Uterus (tissue), 3 donors: ENCODE measurements at regions not wholly inside any gene's neighbourhood (a gene's known extent, or its start where the extent isn't known, plus 50 kb on each side); places are given as distances from the start of the nearest gene placed in this dataset.
"Not testable (repeated sequence)": the region's sequence is repeated elsewhere in the genome, so short reads cannot be mapped to it uniquely, and the experiment has no call there.

ENCODE experiments used
- DNase-seq, 2 donors: peaks; one replicate each; pipeline ENCODE4 v3.0.0-alpha.2; 2019 to 2020
- H3K27ac ChIP-seq, 2 donors: fragments of 200-600 bp; sonication (generic); 1 replicate in 1 of 2; 2 replicates in 1 of 2; pipeline ENCODE4 v1.5.1; 2016 to 2018
- H3K27me3 ChIP-seq, 2 donors: fragments of 200-600 bp; sonication (generic); one replicate each; pipeline ENCODE4 v1.5.1; 2018 to 2019; ENCODE audit warnings: control low read depth in 1 of 2
- H3K36me3 ChIP-seq, 2 donors: fragments of 200-600 bp; sonication (generic); one replicate each; pipeline ENCODE4 v1.5.1; 2019; ENCODE audit warnings: control low read depth in 1 of 2
- H3K4me1 ChIP-seq, 2 donors: fragments of 200-600 bp; sonication (generic); one replicate each; pipeline ENCODE4 v1.5.1; 2018 to 2019; ENCODE audit warnings: control low read depth in 1 of 2
- H3K4me3 ChIP-seq, 2 donors: fragments of 200-600 bp; sonication (generic); 1 replicate in 1 of 2; 2 replicates in 1 of 2; pipeline ENCODE4 v1.5.1; 2018 to 2019; ENCODE audit warnings: mild to moderate bottlenecking in 1 of 2
- H3K9me3 ChIP-seq, 2 donors: fragments of 200-600 bp; sonication (generic); one replicate each; pipeline ENCODE4 v1.5.1; 2019; ENCODE audit warnings: control low read depth in 1 of 2
- POLR2A ChIP-seq, 2 donors: fragments of 450-650 bp; IDR thresholded peaks; one replicate each; pipeline ENCODE4 v1.6.1; 2016; ENCODE audit warnings: antibody characterized with exemption in 2 of 2, mild to moderate bottlenecking in 1 of 2, moderate library complexity in 1 of 2
- intact Hi-C: fragments of 100-400 bp; cut with DNase I; formaldehyde crosslinking; loops from one replicate; pipeline ENCODE4 v1.15.1; 2023; ENCODE audit warnings: low total_unique reads
- TF ChIP-seq, protein P1 (sequence below), 4 experiments: fragments of 200-600 bp in 2 of 4; fragments of 450-650 bp in 2 of 4; sonication (generic) in 2 of 4; IDR thresholded peaks; one replicate each; pipeline ENCODE4 v1.5.1; 2016 to 2019; ENCODE audit warnings: antibody characterized with exemption in 4 of 4, mild to moderate bottlenecking in 2 of 4, moderate library complexity in 1 of 4
- donor health status: DM: yes; HTN: yes; CAD: no.

DNA sequence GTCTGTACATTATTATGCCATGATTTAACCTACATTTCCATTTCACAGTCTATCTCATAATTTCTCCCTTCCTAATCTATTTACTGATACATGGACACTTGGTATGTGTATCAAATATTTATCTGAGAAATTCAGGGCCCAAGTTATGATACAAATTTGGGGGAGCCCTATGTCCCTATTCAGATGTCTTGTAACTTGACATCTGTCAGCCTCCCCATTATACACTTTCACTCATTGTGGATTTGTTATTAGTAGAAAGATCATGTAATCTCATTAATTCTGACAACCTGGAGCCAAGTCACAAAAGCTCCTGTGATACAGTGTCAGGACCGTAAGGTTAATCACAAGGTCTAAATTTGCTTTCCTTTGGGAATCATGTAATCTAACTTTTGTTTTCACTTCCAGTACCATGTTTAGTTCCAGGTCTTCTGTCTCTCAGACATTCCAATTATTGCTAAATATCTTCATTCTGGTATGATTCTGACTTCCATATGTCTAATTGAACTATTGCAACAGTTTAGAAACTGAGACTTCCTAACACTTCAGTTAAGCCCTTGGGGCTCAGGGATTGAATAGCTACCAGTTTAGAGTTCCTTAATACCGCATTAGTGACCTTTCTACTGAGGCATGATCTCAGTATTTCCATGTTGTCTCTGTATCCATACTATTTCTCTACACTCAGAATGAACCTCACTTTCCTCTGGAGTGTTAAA lies 182.9 kb upstream of the NUDT12 start:
- H3K4me1 ChIP-seq: no peaks in the 10 kb centered on the region
- H3K9me3 ChIP-seq: no peaks in the 10 kb centered on the region
- no peak overlapping the region for H3K27ac ChIP-seq
- no peak for DNase-seq
- TF ChIP-seq POLR2A (IDR thresholded peaks at IDR 0.05): no peak
- TF ChIP-seq, protein P1, sequence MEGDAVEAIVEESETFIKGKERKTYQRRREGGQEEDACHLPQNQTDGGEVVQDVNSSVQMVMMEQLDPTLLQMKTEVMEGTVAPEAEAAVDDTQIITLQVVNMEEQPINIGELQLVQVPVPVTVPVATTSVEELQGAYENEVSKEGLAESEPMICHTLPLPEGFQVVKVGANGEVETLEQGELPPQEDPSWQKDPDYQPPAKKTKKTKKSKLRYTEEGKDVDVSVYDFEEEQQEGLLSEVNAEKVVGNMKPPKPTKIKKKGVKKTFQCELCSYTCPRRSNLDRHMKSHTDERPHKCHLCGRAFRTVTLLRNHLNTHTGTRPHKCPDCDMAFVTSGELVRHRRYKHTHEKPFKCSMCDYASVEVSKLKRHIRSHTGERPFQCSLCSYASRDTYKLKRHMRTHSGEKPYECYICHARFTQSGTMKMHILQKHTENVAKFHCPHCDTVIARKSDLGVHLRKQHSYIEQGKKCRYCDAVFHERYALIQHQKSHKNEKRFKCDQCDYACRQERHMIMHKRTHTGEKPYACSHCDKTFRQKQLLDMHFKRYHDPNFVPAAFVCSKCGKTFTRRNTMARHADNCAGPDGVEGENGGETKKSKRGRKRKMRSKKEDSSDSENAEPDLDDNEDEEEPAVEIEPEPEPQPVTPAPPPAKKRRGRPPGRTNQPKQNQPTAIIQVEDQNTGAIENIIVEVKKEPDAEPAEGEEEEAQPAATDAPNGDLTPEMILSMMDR (IDR thresholded peaks at IDR 0.05): no peak
- H3K36me3 ChIP-seq: no peaks in the 10 kb centered on the region
- H3K4me3 ChIP-seq: no peak overlapping the region
- H3K27me3 ChIP-seq: no peaks in the 10 kb centered on the region
- intact Hi-C loops: no loop called here

- H3K36me3 ChIP-seq: no peaks in the 10 kb centered on the region
- H3K4me1 ChIP-seq: no peaks in the 10 kb centered on the region
- no peak for DNase-seq
- no peak overlapping the region for H3K27ac ChIP-seq
- TF ChIP-seq, protein P1 (IDR thresholded peaks at IDR 0.05): no peak
- no peak for TF ChIP-seq POLR2A (IDR thresholded peaks at IDR 0.05)
- H3K9me3 ChIP-seq: no peaks in the 10 kb centered on the region
- intact Hi-C loops: no loop called here
- no peak overlapping the region for H3K4me3 ChIP-seq
- no peaks in the 10 kb centered on the region for H3K27me3 ChIP-seq
Observed at GRCh38 chr5:103744159-103744558, 181.6 kb upstream of the NUDT12 start.

DNA sequence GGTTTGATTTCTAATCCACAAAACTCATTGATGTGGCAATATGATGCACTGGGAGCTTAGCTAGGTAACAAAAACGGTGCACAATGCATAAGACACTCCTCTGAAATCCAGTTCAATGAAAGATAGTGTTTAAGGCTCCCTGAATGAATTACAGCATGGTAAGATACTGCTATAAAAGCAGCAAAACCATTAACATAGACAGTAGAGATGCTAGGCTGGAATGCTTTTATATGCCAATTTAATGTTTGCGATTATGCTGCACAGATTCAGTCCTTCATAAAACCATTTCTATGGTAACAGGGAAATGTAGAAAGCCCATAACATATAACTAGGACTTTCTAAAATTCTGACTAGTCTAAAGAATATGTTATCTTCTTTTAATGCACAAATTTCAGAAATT lies 180.8 kb upstream of the NUDT12 start:
- Histone ChIP-seq H3K27me3 (no peaks in the 10 kb centered on the region), H3K36me3 (no peaks in the 10 kb centered on the region), H3K4me3 (no peak overlapping the region), H3K9me3 (no peaks in the 10 kb centered on the region), H3K4me1 (no peaks in the 10 kb centered on the region), H3K27ac (no peak overlapping the region)
- no peak for TF ChIP-seq POLR2A (IDR thresholded peaks at IDR 0.05)
- TF ChIP-seq, protein P1 (IDR thresholded peaks at IDR 0.05): no peak
- intact Hi-C loops: no loop called here
- no peak for DNase-seq

- TF ChIP-seq, protein P1 (IDR thresholded peaks at IDR 0.05): no peak
- TF ChIP-seq POLR2A (IDR thresholded peaks at IDR 0.05): no peak
- DNase-seq: no peak
- Histone ChIP-seq H3K4me3 (no peak overlapping the region), H3K27me3 (no peaks in the 10 kb centered on the region), H3K27ac (no peak overlapping the region), H3K4me1 (no peaks in the 10 kb centered on the region), H3K9me3 (no peaks in the 10 kb centered on the region), H3K36me3 (no peaks in the 10 kb centered on the region)
- intact Hi-C loops: no loop called here
Observed at GRCh38 chr5:103741984-103742383, 179.4 kb upstream of the NUDT12 start.

GRCh38 chr5:103736343-103736742 lies 173.8 kb upstream of the NUDT12 start:
- H3K4me1 ChIP-seq, intact Hi-C loops, H3K36me3 ChIP-seq: not testable (repeated sequence)

DNA sequence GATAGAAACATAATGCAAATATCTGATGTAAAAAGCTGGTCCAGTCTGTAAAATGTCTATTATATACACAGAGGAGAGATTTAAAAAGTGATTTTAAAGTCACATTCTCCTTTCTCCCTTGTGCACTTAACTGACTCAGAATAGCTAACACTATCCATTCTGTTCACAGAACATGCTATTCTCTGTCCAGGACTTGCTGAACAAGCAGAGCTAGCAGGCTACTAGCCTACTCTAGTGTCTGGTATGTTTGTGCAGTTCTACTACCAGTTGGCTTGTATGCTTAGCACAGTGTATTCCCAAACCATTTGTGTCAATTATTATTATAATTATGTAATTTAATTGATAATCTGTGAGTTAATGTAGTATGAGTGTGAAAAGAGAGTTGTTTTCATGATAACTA lies 161.7 kb upstream of the NUDT12 start:
- DNase-seq: no peak
- Histone ChIP-seq H3K4me1 (no peaks in the 10 kb centered on the region), H3K9me3 (no peaks in the 10 kb centered on the region), H3K36me3 (no peaks in the 10 kb centered on the region), H3K4me3 (no peak overlapping the region), H3K27ac (no peak overlapping the region), H3K27me3 (no peaks in the 10 kb centered on the region)
- intact Hi-C loops: no loop called here
- TF ChIP-seq, protein P1 (IDR thresholded peaks at IDR 0.05): no peak
- TF ChIP-seq POLR2A (IDR thresholded peaks at IDR 0.05): no peak

More at GRCh38 chr5:103736343-103736742, 173.8 kb upstream of the NUDT12 start:
- H3K27me3 ChIP-seq, H3K27ac ChIP-seq, H3K9me3 ChIP-seq, DNase-seq, H3K4me3 ChIP-seq: not testable (repeated sequence)
